HG03064 (cell line): ENCODE measurements at regions not wholly inside any gene's neighbourhood (a gene's known extent, or its start where the extent isn't known, plus 50 kb on each side); places are given as distances from the start of the nearest gene placed in this dataset.

ENCODE experiments used
- ATAC-seq: cut with Tn5 transposase; IDR thresholded peaks from one replicate; pipeline ENCODE4 v1.9.1; 2021; ENCODE audit warnings: low read depth; ENCODE audit not compliant: unreplicated experiment

GRCh38 chr11:45036010-45036409, 85.3 kb upstream of the TP53I11 start:
- ATAC-seq: no peak

- no peak for ATAC-seq
Measured at GRCh38 chr11:45036733-45037132, 86.0 kb upstream of the TP53I11 start.

DNA sequence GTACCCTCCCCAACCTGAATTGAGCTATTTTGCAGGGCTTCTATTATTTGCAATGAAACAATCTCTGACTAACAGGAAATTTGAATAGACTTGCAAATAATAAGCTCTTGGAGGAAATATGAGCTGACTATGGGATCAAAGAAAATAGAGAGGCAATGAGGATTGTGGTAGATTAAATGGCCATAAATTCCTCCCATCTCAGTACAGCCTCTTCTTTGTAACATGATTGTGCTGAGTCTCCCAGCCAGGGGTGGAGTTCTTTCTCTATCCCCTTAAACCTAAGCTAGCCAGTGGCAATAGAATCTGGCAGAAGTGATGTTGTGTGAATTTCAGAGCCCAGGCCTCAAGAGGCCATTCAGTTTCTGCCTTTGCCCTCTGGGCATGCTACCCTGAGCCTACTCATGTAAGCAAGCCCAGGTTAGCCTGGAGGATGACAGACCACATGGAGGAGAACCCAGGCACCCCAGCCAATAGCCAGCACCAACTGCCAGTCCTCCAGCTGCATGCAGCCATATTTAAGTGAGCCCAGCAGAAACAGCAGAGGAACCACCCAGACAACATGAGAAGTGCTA, 86.8 kb upstream of the TP53I11 start:
- ATAC-seq: no peak

- ATAC-seq: no peak
Measured at GRCh38 chr11:45038923-45039322, 88.2 kb upstream of the TP53I11 start.

DNA sequence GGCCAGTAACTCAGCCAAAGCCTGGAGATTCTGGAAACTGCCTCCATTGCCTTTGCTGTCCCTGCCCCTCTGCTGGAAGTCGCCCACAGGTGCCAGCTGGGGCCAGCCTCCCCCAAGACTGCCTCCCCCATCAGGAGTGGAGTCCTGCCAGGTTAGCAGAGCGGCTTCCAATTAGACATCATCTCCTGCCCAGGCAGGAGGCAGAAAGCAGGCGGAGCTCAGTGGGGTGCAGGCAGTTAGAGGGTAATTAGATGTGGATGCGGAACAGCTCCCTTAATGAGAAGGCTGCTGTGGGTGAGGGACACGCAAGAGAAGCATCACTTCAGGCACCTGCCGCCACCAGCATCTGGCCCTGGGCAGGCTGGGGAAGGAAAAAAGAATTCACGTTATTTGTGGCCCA, 90.9 kb upstream of the TP53I11 start:
- no peak for ATAC-seq

GRCh38 chr11:45042560-45042959, 91.9 kb upstream of the TP53I11 start:
- no peak for ATAC-seq

- ATAC-seq: no peak
Measured at GRCh38 chr11:45043755-45044475, 93.2 kb upstream of the TP53I11 start.

GRCh38 chr11:45045683-45046471, 95.2 kb upstream of the TP53I11 start:
- no peak for ATAC-seq

DNA sequence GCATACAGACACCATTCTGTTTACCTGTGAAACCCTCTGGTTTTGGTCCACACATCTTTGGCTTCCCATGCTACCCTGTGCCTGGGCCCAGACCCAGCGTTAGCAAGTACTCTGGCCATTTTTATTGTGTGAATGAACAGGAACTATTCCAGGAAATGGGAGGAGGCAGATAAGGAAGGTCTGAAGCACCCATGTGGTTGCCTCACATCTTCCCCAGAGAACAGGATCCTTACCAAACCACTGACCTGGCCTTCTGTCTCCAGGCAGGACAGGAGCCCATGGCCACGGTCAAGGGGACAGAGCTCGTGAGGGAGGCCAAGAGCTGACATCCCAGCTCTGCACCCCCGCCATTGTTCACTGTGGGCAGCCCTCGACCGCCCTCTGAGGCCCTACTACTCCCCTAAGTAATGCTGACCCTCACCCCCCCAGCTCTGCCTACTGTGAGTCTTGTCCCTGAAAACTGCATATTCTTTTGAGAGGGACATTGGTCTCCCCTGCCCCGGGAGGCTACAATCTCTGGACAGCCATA, 97.7 kb upstream of the TP53I11 start:
- ATAC-seq: no peak

GRCh38 chr11:45048870-45049691, 97.4 kb upstream of the PRDM11 start:
- ATAC-seq: no peak

DNA sequence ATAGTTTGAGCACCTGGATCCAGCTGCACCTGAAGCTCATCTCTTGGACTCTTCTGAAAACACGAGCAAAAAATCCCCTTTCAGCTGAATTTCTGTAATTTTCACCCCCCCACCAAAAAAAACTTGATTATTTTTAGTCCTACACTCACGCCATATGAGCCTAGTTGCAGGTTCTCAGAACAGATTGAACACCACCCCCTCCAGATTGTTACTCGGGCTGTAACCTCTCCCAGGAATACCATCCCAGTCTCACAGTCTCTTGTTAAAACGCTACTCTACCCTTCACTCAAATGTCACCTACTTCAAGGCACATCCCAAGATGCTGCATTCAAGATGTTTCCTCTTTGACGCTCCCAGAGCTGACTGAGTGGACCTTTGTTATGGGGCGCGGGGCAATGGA, 96.3 kb upstream of the PRDM11 start:
- ATAC-seq: no peak

DNA sequence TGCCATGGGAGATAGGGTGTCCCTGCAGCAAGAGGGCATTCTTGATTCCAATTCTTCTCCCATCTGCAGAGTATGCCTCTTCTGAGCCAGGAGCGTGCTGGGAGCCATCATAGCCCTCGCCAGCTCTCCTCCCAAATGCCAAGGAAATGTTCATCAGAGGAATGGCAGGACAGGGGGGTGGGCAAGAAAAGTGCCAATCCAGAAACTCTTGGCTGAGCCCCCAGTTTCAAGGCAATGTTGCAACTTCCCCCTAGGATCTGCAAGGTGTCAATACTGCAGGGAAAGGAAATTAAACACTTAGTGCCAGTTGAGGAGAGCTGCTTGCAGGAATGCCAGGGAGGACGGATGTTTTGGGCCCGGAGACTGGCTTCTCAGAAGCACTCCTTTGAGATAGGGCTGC, 94.8 kb upstream of the PRDM11 start:
- ATAC-seq: no peak

DNA sequence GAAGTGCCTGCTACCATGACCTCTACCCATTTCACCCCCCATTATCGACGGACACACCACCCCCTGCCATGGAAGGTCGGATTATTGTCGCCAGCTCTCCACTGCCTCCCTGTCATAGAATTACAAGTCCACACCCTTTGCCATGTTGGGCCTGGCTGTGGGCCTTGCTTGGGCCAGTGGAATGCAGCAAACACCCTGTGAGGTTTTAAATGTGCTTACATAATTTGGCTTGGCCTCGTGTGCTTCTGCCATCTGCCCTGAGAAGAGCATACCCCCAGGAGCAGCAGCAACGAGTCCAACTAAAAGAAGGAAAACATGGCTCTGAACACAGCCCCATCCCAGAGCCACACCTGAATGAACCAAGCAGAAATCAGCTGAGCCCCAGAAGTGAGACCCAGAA, 94.1 kb upstream of the PRDM11 start:
- no peak for ATAC-seq

GRCh38 chr11:45053736-45054446, 92.5 kb upstream of the PRDM11 start:
- ATAC-seq: no peak

GRCh38 chr11:45054956-45055355, 91.5 kb upstream of the PRDM11 start:
- no peak for ATAC-seq

- ATAC-seq: no peak
Measured at GRCh38 chr11:45056529-45056928, 89.9 kb upstream of the PRDM11 start.

DNA sequence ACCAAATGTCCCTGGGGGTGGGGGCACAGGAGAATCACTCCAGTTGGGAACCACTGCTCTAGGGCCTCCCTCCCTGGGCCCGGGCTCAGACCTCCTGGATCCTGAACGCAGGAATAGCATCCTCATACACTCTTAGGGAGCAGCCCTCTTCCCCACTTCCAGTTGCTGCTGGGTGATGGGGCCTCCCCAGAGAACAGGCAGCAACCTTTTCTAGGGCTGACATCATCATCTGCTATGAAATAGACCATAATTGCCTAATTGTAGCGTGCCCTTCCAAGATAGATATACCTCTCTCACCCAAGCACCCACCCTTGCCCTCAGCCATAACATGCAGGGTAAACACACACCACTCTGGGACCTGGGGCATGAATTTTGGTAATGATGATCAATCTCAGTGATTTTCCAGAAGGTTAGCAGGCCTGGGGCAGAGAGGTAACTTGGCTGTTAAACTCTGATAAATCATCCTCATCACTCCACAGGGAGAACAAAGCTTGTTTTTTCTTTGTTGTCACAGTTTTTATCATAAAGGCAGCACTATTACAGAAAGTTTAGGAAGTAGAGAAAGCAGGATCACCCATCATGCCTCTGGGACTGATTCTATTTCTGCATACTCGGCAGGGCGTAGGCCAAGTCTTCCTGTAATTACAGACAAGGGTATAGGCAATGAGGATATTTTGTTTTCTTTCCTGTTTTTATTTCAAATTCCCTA, 88.3 kb upstream of the PRDM11 start:
- no peak for ATAC-seq

DNA sequence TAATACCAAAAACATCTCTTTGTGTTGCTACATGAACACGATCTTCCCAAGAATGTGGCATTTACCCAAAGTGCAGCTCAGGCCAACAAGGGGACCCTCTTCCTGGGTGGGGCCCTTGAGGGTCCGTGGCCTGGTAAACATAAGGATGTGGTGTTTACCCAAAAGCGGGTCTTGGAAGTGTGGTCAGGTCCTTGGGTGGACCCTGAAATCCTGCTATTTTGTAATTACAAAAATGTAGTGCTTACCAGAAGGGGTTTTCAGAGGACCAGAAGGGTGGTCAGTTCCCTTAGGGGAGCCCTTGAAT, 87.8 kb upstream of the PRDM11 start:
- no peak for ATAC-seq

GRCh38 chr11:45060707-45061106, 85.7 kb upstream of the PRDM11 start:
- ATAC-seq: no peak

DNA sequence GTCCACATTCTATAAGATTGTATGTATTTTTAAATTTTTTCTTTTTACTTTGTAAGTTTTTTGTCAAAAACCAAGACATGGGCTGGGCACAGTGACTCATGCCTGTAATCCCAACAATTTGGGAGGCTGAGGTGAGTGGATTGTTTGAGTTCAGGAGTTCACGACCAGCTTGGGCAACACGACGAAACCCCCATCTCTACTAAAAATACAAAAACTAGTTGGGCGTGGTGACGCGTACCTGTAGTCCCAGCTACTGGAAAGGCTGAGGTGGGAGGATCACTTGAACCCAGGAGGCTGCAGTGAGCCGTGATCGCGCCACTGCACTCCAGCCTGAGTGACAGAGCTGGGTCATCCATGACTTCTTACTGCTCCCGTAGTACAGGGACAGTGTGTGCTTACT, 84.8 kb upstream of the PRDM11 start:
- no peak for ATAC-seq
